ENCODE measurements at regions not wholly inside any gene's neighbourhood (a gene's known extent, or its start where the extent isn't known, plus 50 kb on each side); places are given as distances from the start of the nearest gene placed in this dataset.
"Not testable (repeated sequence)": the region's sequence is repeated elsewhere in the genome, so short reads cannot be mapped to it uniquely, and the experiment has no call there.

- H3K9me3 ChIP-seq = no peaks in the 10 kb centered on the region
- intact Hi-C loops (cut with DNase I) = no loop called here
- H3K4me1 ChIP-seq = peaks cover 0 to 12% (median 0%) of the 10 kb centered on the region in 4 donors
- H3K4me3 ChIP-seq = no peak overlapping the region
- peak in 3 of 4 donors; percentile 39 to 76 (median 63) for ATAC-seq
- H3K36me3 ChIP-seq = peaks cover 0 to 27% (median 13%) of the 10 kb centered on the region in 4 donors
- H3K27me3 ChIP-seq = no peaks in the 10 kb centered on the region
- H3K27ac ChIP-seq = no peak overlapping the region
- WGBS (ENCODE audit: insufficient coverage, low coverage, low lambda C conversion rate, missing lambda C conversion rate) = 23% methylated on average over 3 of the region's 3 CpGs
- no peak for TF ChIP-seq POLR2A (IDR thresholded peaks at IDR 0.05)
- TF ChIP-seq CTCF (IDR thresholded peaks at IDR 0.05) = no peak
- DNase-seq = no peak
Measured at GRCh38 chr22:25347752-25348102, 128.3 kb downstream of the CRYBB2 start.

GRCh38 chr22:25348391-25348790, 129.0 kb downstream of the CRYBB2 start:
- H3K4me3 ChIP-seq = no peak overlapping the region
- peaks cover 0 to 33% (median 13%) of the 10 kb centered on the region in 4 donors for H3K36me3 ChIP-seq
- TF ChIP-seq CTCF (IDR thresholded peaks at IDR 0.05) = no peak
- no peak for TF ChIP-seq POLR2A (IDR thresholded peaks at IDR 0.05)
- no peaks in the 10 kb centered on the region for H3K9me3 ChIP-seq
- no CpG with 5 or more reads among the region's 2 CpGs for WGBS (ENCODE audit: insufficient coverage, low coverage, low lambda C conversion rate, missing lambda C conversion rate)
- no peak overlapping the region for H3K27ac ChIP-seq
- no peaks in the 10 kb centered on the region for H3K27me3 ChIP-seq
- DNase-seq = peak in 1 of 3 donors; percentile 33
- H3K4me1 ChIP-seq = peaks cover 0 to 12% (median 0%) of the 10 kb centered on the region in 4 donors
- ATAC-seq = peak in 3 of 4 donors; percentile 8 to 15 (median 15)
- intact Hi-C loops (cut with DNase I) = no loop called here

GRCh38 chr22:25348996-25349395, 129.6 kb downstream of the CRYBB2 start:
- peaks cover 0 to 12% (median 0%) of the 10 kb centered on the region in 4 donors for H3K4me1 ChIP-seq
- intact Hi-C loops (cut with DNase I); H3K27me3 ChIP-seq; H3K27ac ChIP-seq; H3K9me3 ChIP-seq; H3K4me3 ChIP-seq: not testable (repeated sequence)
- 100% methylated on average over 1 of the region's 5 CpGs for WGBS (ENCODE audit: insufficient coverage, low coverage, low lambda C conversion rate, missing lambda C conversion rate)
- peaks cover 0 to 39% (median 16%) of the 10 kb centered on the region in 4 donors for H3K36me3 ChIP-seq
- DNase-seq (peak in 1 of 3 donors; percentile 22), ATAC-seq (peak in 2 of 4 donors; percentile 9)

- intact Hi-C loops (cut with DNase I) = no loop called here
- no peaks in the 10 kb centered on the region for H3K27me3 ChIP-seq
- ATAC-seq (no peak), DNase-seq (peak in 1 of 3 donors; percentile 35)
- TF ChIP-seq CTCF (IDR thresholded peaks at IDR 0.05) (no peak), POLR2A (IDR thresholded peaks at IDR 0.05) (no peak)
- H3K36me3 ChIP-seq = peaks cover 0 to 45% (median 18%) of the 10 kb centered on the region in 4 donors
- no peak overlapping the region for H3K27ac ChIP-seq
- H3K4me1 ChIP-seq = peaks cover 0 to 12% (median 0%) of the 10 kb centered on the region in 4 donors
- WGBS (ENCODE audit: insufficient coverage, low coverage, low lambda C conversion rate, missing lambda C conversion rate) = 89% methylated on average over 12 of the region's 26 CpGs
- no peaks in the 10 kb centered on the region for H3K9me3 ChIP-seq
- no peak overlapping the region for H3K4me3 ChIP-seq
Measured at GRCh38 chr22:25350551-25350971, 131.1 kb downstream of the CRYBB2 start.

GRCh38 chr22:25351631-25352293, 132.3 kb downstream of the CRYBB2 start:
- DNase-seq (peak in 1 of 3 donors; percentile 56), ATAC-seq (peak in 2 of 4 donors; percentile 24 to 32)
- Histone ChIP-seq H3K4me1 (peaks cover 0 to 12% (median 0%) of the 10 kb centered on the region in 4 donors), H3K27ac (no peak overlapping the region), H3K9me3 (no peaks in the 10 kb centered on the region), H3K4me3 (no peak overlapping the region), H3K27me3 (no peaks in the 10 kb centered on the region), H3K36me3 (peaks cover 0 to 52% (median 18%) of the 10 kb centered on the region in 4 donors)
- intact Hi-C loops (cut with DNase I) = no loop called here
- TF ChIP-seq POLR2A (IDR thresholded peaks at IDR 0.05) = no peak
- no peak for TF ChIP-seq CTCF (IDR thresholded peaks at IDR 0.05)
- 100% methylated on average over 2 of the region's 18 CpGs for WGBS (ENCODE audit: insufficient coverage, low coverage, low lambda C conversion rate, missing lambda C conversion rate)
